WTC11 (cell line): ENCODE measurements at regions not wholly inside any gene's neighbourhood (a gene's known extent, or its start where the extent isn't known, plus 50 kb on each side); places are given as distances from the start of the nearest gene placed in this dataset.

Source experiments
- CTCF ChIP-seq: fragments of 200-600 bp; IDR thresholded peaks from 2 replicates; pipeline ENCODE4 v1.8.0; 2022; ENCODE audit warnings: antibody characterized with exemption
- ESRRA ChIP-seq: sonication (generic); formaldehyde crosslinking; IDR thresholded peaks from 2 replicates; pipeline ENCODE4 v1.8.1; 2022; ENCODE audit warnings: mild to moderate bottlenecking, missing genetic modification reagents, borderline replicate concordance
- FOXP1 ChIP-seq: sonication (generic); formaldehyde crosslinking; IDR thresholded peaks from 2 replicates; pipeline ENCODE4 v1.8.0; 2022; ENCODE audit warnings: missing genetic modification reagents, mild to moderate bottlenecking, moderate library complexity, borderline replicate concordance
- IRF2 ChIP-seq: sonication (generic); formaldehyde crosslinking; IDR thresholded peaks from 2 replicates; pipeline ENCODE4 v1.8.0; 2022; ENCODE audit warnings: low read depth, missing genetic modification reagents, borderline replicate concordance
- SMAD3 ChIP-seq: sonication (generic); formaldehyde crosslinking; IDR thresholded peaks from 2 replicates; pipeline ENCODE4 v1.8.0; 2022; ENCODE audit warnings: missing genetic modification reagents, mild to moderate bottlenecking, borderline replicate concordance
- SP1 ChIP-seq: sonication (generic); formaldehyde crosslinking; conservative IDR thresholded peaks from 2 replicates; pipeline ENCODE4 v1.8.1; 2022; ENCODE audit warnings: missing genetic modification reagents
- TEAD4 ChIP-seq: sonication (generic); formaldehyde crosslinking; IDR thresholded peaks from 2 replicates; pipeline ENCODE4 v1.8.0; 2022; ENCODE audit warnings: mild to moderate bottlenecking, missing genetic modification reagents
- USF1 ChIP-seq: sonication (generic); formaldehyde crosslinking; IDR thresholded peaks from 2 replicates; pipeline ENCODE4 v1.8.0; 2022; ENCODE audit warnings: mild to moderate bottlenecking, missing genetic modification reagents
- ZMAT4 ChIP-seq: fragments of 250-450 bp; sonication (Bioruptor Pico); IDR thresholded peaks from 2 replicates; pipeline ENCODE4 v1.9.0; 2021; ENCODE audit warnings: mild to moderate bottlenecking
- ZNF138 ChIP-seq: sonication (generic); formaldehyde crosslinking; conservative IDR thresholded peaks from 2 replicates; pipeline ENCODE4 v1.8.1; 2022; ENCODE audit warnings: mild to moderate bottlenecking, moderate library complexity, missing genetic modification reagents

GRCh38 chr6:6995328-6995727 is 112.4 kb upstream of the RREB1 start:
- TF ChIP-seq ESRRA (CRISPR knock-in tag) (no peak), FOXP1 (CRISPR knock-in tag) (no peak), USF1 (CRISPR knock-in tag) (no peak), CTCF (no peak), TEAD4 (CRISPR knock-in tag) (no peak), ZNF138 (CRISPR knock-in tag) (no peak), ZMAT4 (CRISPR knock-in tag) (no peak), SP1 (CRISPR knock-in tag) (no peak), SMAD3 (CRISPR knock-in tag) (no peak), IRF2 (no peak)
